ENCODE measurements at regions not wholly inside any gene's neighbourhood (a gene's known extent, or its start where the extent isn't known, plus 50 kb on each side); places are given as distances from the start of the nearest gene placed in this dataset.

DNA sequence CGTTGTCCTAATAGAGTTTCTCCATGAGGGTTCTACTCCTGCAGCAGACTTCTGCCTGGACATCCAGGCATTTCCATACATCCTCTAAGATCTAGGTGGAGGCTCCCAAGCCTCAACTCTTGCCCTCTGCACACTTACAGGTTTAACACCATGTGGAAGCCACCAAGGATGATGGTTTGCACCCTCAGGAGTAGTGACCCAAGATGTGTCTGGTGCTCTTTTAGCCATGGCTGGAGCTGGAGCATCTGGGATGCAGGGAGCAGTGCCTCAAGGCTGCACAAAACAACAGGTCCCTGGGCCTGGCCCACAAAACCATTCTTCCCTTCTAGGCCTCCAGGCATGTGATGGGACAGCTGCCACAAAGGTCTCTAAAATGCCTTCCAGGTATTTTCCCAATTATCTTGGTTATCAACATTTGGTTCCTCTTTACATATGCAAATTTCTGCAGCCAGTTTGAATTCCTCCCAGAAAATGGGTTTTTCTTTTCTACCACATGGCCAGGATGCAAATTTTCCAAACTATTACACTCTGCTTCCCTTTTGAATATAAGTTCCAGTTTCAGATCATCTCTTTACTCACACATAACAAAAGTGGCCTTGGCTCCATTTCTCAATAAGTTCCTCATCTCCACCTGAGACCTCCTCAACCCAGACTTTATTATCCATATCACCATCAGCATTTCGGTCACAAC, 69.5 kb upstream of the GNAZ start:
- no peak for DNase-seq

- DNase-seq, result no peak
These were observed 68.9 kb upstream of the GNAZ start for GRCh38 chr22:23001463-23001862.

DNA sequence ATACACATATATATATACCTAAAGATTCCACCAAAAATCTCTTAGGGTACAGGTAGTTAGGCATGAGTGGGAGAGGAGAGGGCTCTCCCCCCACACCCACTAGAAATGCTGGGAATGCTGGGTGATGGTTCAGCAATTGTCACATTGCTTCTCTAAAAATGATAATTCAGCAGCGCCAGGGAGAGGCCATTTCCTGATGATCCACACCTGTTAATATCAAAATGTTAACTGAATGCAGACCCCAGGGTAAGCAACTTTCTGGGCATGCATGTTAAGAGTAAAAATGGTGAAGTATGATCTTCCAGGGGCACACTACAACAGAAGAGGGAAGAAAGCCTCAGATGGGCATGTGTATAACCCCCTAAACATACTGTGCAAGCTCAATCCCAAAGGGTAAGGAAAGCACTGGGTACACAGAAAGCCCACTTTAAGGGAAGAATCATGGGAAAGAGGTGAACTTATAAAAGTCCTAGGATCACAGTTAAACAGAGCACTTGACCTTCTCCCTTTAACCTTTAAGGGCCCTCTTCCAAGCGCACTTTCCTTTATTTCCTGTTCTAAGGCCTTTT, 67.6 kb upstream of the GNAZ start:
- no peak for DNase-seq

GRCh38 chr22:23007823-23008222, 62.5 kb upstream of the GNAZ start:
- no peak for DNase-seq

DNA sequence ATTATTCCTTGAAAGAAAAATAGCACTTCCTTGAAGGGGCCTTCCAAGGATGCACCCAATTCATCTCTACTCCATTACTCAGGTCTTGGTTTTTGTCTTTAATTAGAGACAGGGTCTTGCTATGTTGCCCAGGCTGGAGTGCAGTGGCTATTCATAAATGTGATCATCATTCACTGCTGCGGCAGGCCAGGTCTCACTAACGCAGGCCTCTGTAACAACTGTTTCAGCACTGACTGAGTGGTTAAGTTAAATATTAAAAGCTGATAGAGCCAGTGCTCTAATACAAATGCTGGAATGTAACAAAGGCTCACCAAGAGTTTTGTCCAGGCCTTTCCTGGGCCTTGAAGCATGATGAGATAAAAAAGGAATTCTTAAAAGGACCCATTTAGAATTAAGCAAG, 61.4 kb upstream of the GNAZ start:
- DNase-seq, result no peak

All from islet precursor cell (in vitro differentiated cells).